Activated CD8-positive, alpha-beta memory T cell treated with anti-CD3 and anti-CD28 coated beads, Interleukin-2, amount 50 U/mL, for 4 hours (primary cell): ENCODE measurements at regions not wholly inside any gene's neighbourhood (a gene's known extent, or its start where the extent isn't known, plus 50 kb on each side); places are given as distances from the start of the nearest gene placed in this dataset.
"Not testable (repeated sequence)": the region's sequence is repeated elsewhere in the genome, so short reads cannot be mapped to it uniquely, and the experiment has no call there.

Experiments used
- DNase-seq: peaks from one replicate; pipeline ENCODE4 v3.0.0-alpha.2; 2020

DNA sequence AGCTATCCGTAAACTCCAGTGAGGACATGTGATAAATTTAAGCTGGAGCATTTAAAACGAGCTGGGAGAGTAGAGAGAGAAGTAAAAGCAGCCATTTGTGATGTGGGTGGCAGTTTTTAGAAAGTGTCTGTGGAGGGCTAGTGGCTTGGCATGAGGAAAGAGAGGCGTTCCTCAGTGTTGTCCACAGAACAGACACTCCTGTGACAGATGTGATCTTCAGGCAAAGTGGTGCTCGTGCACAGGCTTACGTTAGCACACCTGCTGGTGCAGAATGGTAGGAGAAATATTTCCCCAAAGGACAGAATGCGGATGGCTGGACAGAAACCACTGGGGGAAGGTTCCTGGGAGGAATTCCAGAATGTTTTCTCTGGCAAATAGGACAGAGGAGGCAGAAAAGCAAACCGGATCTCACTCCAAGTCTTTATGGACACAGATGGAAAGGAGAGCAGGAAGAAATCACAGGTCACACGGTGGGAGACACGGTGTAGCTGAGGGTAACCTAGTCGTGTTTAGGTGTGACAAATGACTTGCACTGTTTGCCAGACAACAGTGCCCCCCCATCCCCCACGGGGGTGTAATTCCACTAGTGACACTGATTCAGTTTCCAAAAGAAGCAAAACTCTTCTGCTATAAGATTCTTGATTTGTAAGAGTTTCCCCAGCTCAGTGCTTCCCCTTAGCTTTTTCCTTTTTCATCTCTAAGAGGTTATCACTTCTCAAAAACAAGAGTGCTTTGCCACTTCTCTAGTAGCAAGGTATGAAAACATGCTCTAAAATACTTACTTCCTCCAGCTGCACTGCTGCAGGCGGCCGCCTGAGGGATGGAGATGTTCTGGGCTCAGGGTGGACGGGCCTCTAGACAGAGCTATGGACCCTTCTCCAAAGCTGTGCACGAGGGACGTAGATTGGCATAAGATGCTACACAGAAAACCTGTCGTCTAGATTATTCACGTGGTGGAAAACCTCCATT lies 293.2 kb downstream of the QKI start:
- no peak for DNase-seq

DNA sequence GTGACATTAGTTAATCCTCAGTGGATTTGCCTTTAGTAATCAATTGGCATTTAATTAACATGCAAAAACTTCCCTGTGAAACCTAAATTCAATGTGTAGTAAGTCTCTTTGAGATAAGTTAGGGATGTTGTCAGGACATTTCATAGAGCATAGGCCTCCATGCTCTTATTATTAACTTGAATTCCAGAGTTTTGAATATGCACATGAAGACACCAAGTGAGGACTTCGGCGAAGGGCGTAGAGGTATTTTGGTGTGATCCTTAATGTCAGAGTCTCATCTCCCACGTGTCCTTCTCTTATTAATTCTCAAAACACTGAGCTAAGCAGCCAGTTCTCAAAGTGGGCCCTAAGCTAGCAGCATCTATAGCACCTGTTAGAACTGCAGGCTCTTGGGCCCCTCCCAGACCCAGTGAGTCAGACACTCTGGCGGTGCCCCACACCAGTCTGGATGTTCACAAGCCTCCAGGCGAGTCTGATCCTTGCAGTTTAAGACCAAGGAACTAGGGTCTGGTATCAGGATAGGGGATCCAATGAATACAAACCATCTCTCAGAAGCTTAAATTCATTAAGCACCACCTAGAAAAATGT lies 292.1 kb downstream of the QKI start:
- DNase-seq, result no peak

DNA sequence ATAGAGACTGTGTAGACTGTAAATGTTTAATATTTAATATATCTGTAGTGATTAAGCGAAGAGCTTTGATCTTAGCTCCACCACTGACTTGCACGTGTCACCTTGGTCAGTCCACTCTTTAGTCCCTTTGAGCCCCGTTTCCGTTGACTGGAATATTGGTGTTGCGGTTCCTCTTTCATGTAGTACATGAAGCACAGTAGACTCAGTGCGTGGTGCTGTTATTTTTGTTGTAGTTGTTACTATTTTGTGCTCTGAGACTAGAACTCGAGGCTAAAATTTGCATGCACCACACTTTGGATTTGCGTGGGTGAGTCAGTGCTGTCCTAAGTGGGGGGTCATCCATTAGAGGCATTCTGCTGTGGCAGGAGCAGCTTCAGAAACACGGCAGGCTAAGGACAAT lies 291.4 kb downstream of the QKI start:
- no peak for DNase-seq

DNA sequence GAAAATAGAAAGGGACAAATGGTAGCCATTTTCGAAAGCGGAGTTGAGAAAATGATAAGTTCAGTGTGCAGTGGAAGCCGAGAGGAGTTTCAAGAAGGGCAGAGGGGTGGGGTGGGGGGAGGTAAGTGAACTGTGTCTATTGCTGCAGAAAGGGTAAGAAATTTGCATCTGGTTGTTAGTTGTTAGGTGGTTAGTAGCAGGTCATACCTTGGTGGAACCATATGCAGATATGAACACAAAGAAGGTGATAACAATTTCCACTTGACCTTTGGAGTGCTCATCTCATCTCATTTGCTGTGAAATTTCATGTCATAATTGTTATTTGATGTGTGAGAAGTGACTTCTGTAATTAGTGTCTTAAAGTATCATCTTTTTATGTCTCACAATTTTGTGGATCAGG lies 288.2 kb downstream of the QKI start:
- no peak for DNase-seq

DNA sequence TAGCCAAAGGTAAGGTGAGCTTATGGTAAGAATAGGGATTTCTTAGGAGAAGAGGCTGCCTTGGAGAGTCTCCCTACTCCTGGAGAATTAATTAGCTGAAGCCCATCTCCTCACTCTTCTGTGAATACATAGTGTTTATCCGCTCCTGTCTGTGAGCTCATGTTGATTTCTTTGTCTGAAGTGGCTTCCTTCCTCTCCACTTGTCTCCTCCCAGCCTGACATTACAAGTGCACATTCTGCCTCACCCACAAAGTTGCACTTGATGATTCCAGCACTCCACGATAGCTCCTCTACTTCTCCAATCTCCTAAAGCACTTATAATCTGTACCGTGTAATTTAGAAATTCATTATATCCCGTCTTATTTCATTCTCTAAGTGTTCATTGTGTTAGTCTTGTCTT lies 287.2 kb downstream of the QKI start:
- no peak for DNase-seq

DNA sequence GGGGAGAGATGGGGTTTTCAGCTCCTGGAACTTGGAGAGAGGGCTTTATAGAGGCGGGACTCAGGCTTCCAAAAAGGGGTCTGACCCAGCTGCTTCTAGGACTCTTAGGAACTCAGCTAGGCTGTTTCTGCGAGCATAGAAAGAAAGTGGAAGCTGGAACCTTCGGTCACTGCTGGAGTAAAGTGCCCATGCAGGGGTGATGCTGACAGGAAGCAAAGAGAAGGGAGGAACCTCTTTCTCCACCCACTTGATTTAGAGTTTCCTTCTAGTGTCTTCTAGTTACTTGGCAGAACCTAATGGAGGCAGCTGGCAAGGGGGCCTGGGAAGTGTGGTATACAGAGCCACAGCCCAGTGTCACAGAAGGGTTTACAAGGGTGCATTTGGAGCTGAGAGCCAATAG lies 283.6 kb downstream of the QKI start:
- DNase-seq, result no peak

DNA sequence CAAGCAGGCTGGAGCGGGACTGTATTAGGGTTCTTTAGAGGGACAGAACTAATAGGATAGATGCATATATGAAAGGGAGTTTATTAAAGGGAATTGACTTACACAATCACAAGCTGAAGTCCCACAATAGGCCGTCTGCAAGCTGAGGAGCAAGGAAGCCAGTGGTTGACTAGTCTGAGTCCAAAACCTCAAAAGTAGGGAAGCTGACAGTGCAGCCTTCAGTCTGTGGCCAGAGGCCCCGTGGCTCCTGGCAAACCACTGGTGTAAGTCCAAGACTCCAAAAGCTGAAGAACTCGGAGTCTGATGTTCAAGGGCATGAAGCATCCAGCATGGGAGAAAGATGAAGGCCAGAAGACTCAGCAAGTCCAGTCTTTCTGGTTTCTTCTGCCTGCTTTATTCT lies 281.8 kb downstream of the QKI start:
- not testable (repeated sequence) for DNase-seq

DNA sequence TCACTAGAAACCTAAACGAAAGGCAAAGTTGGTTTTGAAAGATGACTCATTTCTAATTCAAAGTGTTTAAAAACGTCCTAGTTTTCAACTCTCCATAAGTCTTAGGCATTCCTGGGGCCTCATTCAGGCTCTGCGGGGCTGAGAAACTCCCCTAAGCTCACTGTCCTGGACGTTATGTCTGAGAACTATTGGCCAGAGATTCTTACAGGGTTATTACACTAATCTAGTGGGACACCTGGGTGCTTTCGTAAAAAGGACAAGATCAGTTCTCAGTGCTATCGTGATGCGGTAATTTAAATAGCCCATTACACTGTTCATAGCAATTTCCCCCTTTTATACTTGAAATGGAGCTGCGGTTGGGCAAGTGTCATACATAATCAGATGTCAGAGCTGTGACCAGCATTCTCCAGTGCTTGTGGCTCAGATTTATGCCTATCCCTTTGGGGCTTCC lies 280.9 kb downstream of the QKI start:
- DNase-seq, result no peak

DNA sequence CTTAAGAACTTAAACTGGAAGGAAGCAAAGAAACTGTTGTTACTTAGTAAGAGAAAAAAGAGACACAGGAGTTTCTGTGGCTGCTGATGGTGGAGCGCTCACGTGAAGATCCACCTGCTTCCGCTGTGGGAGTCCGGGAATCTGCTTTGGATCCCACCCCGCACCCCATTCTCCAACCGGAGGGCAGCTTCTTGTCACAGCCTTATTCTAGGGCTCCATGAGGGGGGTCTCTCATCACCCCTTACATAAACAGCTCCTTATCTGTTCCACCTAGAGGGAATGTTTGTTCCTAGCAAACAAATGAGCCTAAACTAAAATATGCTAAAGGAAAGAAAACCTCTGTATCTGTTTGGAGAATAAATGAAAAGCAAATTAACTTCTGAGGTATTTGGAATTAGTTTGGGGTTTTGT lies 280.5 kb downstream of the QKI start:
- DNase-seq, result no peak

DNA sequence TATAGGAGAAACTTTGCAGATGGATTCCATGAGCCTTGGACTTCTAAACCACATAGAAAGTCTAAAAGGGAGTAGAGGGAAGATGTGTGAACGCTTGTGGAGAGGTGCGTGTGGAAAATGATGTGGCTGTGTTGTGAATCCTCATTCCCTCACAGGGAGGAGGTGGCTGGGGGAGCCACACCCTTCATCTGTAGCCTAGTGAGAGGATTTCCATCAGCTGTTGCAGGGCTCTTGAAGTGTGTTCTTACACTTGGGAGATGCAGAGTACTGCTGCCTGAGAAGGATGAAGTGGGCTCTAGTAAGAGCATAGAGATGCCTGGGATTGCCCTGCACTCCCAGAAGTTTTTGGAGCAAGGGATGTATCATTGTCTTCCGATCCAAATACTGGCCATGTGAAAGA lies 279.6 kb downstream of the QKI start:
- no peak for DNase-seq

DNA sequence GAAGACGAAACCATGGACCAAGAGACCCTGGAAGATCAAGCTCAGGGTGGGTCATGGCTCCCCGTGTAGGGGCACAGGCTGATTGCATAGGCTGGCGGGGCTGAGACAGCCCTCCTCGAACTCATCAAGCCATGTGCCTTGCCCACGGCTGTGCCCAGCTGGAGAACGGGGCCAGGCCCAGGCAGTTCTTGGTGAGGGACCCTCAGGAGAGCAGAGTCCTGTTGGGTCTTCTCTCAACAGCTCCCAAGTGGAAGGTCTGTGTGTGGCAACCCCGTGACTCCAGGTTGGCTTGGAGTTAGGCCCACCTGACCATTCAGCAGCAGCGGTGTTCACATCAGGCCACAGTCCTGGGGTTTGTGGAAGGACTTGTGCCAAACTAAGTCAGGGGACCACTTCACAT lies 276.5 kb downstream of the QKI start:
- no peak for DNase-seq

DNA sequence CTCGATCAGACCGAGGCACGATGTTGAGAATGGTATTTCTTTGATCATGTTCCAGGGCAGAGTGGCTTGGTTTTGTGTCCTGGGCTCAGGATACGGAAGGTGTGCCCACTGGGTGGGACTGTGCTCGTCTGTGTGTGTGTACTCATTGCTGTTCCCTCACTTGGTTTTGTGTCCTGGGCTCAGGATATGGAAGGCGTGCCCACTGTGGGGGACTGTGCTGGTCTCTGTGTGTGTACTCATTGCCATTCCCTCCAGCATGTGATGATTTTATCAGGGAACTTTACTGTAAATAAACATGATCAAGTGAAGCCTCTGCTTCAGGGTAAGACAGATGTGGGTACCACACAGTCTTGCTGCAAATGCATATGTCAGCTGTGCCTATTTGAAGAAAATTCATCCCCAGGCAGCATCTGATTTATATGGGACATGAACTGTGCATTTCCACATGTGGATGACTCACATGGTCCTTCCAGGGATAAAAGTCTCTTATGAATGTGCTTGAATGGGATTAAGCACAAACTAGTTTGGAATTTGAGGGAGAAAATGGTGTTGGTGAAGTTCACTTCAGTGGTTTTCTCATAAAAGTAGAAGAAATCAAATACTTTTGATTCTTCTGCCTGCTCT lies 274.3 kb downstream of the QKI start:
- DNase-seq, result no peak

DNA sequence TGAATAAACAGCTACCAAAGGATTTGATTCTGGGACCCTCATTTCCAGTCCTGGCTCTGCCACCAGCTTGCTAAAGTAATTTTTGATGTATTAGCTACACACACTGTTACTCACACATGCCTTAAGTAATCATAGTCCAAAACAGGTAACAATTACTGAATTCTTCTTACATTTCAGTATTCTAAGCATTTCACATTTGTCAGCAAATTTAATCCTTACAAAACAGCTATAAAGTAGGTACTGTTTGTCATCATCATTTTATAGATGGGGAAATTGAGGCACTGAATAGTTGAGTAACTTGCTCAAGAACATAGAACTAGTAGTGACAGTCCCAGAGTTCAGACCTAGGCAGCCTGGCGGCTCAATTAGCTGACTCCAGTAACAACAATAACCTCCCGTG lies 272.6 kb downstream of the QKI start:
- DNase-seq, result no peak

DNA sequence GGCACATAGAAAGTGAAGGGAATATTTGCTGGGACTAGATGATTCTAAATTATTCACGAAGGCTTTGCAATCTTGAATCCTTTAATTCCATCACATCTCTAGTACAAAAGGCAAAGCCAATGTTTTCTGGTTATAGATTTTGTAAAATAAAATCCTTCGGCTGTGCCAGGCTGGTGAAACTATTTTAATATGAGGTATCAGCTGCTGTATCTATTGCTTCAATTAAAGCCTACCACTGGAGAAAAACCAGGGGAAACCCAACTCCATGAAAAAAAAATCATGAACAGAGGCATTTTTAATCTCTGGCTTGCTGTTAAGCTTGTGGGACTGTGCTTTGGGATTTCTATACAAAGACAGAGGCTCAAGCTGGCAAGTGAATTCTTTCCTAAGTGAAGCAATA lies 271.8 kb downstream of the QKI start:
- DNase-seq, result no peak

DNA sequence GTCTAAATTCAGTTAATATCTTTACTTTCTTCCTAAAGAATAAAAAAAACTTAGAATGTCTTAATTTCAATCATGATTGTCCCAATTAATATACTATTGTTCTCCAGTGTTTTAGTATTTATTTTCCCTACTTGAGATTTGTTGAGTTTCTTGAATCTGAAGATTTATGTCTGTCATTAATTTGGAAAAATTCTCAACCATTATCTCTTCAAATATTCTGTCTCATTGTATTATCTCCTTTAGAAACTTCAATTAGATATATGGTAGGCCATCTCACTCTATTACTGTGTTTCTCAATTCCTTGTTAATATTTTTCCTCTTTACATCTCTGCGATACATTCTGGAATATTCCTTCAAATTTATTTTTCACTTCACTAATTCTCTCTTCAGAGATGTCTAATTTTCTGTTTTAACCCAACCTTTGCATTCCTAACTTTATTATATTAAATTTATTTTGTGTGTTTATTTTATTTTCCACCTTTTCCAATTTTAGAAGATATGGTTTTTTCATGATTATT lies 268.6 kb downstream of the QKI start:
- no peak for DNase-seq

DNA sequence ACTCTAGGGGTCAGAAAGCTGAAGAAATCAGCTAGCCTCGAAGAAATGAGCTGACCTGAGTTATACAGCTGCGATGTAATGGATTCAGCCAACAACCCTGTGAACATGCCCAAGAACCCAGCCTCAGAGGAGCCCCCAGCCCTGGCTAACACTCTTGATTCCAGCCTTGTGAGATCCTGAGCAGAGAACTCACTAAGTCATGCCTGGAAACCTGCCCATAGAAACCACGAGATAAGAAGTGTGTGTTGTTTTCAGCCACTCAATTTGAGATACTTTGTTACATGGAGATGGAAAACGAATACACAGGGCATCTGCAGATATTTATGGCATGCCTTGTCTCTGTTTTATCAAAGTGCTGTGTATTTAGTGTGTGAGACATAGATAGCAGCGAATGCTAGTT lies 265.2 kb downstream of the QKI start:
- no peak for DNase-seq

DNA sequence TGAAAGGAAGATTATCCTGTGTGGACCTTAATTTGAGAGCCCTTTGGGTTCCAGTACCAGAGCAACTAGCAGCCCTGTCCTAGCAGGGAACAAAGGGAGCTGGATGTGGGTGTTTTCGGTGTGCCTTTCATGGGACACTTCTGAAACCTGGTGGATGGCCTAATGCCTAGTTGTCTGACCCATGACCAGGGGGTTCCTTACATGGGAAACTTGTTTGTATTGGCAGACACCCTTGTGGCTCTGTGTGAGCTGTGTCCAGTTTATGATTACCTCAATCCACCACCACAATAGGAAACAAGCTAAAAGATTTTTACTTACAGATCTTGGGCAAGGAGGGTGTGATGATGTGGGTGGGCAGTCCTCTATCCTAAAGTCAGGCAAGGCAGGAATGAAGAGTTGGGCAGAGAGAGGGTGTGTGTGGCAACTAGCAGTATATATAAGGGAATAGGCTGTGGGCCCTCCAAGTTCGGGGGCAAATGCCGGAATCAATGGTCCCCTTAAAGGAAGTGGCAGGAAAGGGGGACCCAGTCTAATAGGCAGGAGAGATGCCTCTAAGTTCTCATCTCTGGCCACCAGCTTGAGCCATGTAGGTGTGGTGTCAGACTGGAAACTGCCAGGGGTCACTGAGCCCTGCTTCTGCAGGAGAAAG lies 264.6 kb downstream of the QKI start:
- no peak for DNase-seq

DNA sequence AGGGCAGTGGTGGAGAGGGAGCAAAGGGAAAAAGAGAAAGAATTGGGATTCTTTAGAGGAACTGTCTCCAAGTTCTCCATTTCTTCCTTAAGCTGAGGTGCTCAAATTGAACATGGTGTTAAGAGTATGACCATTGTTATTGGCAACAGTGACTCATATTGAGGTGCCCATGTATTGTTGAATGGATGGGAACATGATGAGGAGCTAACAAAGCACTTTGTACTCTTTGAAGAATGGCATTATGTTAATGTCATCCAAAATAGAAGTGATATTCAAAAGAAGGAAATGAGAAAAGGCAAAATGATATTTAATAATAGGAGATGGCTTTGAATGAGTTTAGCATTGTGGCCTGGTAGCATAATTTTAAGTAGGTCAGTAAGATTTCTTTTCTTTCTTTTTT lies 261.1 kb downstream of the QKI start:
- no peak for DNase-seq

DNA sequence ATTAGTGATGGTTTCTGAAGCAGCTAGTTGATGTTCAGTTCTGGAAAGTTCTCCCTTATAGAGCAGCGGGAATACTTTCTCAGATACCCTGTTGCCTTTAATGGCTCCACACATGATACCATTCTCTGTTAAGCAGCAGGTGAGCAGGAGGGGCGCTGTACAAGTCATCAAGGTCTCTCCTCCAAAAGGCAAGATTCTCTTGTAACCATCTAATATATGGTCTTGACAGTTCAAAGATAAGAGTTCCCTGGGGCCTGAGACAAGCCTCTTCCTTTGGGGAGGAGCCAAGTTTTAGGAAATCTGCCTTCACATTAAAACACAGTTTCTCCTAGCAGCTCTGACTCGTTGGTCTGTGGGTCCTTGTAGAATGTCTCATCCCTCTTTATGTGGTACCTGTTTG lies 258.2 kb downstream of the QKI start:
- no peak for DNase-seq

DNA sequence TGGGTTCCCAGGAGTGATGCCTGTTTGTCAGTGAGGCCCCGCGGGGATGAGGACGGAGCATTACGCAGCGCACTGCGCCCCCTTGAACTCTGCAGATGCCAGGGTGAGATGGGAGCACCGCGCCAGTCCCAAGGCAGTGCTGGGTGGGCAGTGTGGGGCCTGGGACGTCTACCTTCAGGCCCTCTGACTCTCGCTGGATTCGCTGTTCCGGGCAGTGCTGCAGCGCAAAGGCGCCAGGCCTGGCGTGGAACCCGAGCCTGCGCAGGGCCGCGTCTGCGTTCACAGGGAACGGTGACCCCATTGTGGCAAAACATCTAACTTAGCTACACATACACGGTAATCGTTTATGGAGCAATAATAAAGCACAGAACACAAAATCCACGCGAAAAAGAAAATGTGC lies 257.3 kb downstream of the QKI start:
- no peak for DNase-seq

DNA sequence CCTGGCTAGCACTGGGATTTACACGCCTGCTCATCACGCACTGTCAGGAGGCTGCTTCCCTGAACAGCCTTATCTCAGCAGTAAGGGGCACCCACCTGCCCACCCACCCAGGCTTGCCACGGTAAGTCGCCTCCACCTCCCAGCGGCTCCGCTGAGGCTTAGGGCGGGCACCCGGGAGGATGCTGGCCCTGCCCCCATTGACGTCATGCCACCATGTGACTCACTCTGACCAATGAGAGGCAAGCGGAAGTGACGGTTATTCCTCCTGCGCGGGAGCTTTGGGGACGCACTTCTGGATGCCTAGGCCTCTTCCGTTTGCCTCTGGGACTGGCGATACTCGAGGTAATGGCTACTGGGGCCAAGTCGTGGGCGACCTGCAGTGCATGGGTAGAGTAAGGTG lies 256.8 kb downstream of the QKI start:
- no peak for DNase-seq

DNA sequence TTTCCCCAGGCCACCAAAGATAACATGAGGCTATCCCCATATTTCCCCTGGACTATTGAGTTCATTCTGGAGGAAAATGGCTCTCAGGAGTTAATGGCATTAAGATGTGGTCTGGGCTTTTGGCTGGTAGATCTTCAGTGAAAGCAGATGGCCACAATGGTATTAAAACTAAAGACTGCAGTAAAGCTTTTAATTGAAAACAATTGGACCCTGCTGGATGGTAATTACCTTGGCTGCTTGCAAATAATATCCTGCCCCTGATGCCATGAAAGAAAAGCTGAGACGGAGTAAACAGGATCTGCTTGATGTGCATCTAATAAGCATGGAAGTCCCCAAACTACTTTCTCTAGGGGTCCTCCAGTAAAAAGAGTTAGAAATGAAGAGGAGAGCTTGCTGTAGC lies 255.8 kb downstream of the QKI start:
- no peak for DNase-seq

DNA sequence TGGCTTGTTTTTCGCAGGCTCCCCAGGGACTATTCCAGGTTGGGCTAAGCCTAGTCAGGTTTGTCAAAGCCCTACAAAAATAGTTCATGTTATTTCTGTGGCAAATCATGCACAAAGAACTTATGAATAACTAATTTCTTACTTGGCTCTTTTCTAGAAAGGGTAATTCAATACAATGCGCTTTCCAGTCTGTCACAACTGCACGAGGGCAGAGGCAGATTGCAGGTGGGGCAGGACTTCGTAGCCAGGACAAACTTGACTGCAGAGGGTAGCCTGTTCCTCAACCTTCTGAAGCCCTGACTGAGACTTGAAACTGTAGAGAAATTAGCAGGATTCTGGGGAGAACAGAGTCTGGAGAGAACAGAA lies 253.5 kb downstream of the QKI start:
- no peak for DNase-seq
